Lower leg skin (tissue), 4 donors: ENCODE measurements at regions not wholly inside any gene's neighbourhood (a gene's known extent, or its start where the extent isn't known, plus 50 kb on each side); places are given as distances from the start of the nearest gene placed in this dataset.

ENCODE experiments used
- DNase-seq, 2 donors: peaks; one replicate each; pipeline ENCODE4 v3.0.0-alpha.2; 2019; ENCODE audit warnings: low spot score in 2 of 2
- H3K4me3 ChIP-seq: fragments of 200-600 bp; sonication (generic); 2 replicates; pipeline ENCODE4 v1.5.1; 2017; ENCODE audit warnings: mild to moderate bottlenecking, low read depth; ENCODE audit not compliant: poor library complexity, severe bottlenecking
- CTCF ChIP-seq, 3 donors: fragments of 450-650 bp; IDR thresholded peaks; one replicate each; pipeline ENCODE4 v1.5.1; 2016; ENCODE audit warnings: antibody characterized with exemption in 3 of 3, mild to moderate bottlenecking in 3 of 3, moderate library complexity in 2 of 3
- POLR2A ChIP-seq, 2 donors: fragments of 450-650 bp; IDR thresholded peaks; one replicate each; pipeline ENCODE4 v1.6.1; 2016 to 2017; ENCODE audit warnings: antibody characterized with exemption in 2 of 2, mild to moderate bottlenecking in 1 of 2, moderate library complexity in 1 of 2
- WGBS, 2 donors: methylation state at CpG; one replicate each; pipeline ENCODE4 v1.1.5; 2018; 5-methylcytosine and 5-hydroxymethylcytosine counted together
- intact Hi-C: fragments of 100-400 bp; cut with DNase I; formaldehyde crosslinking; loops from one replicate; pipeline ENCODE4 v1.15.0; 2023; ENCODE audit warnings: low total_unique reads

- DNase-seq, result no peak
- intact Hi-C loops, result no loop called here
- WGBS, 2 donors, result 37 to 38% methylated on average over 1 of the region's 1 CpG
- TF ChIP-seq POLR2A (IDR thresholded peaks at IDR 0.05) (no peak), CTCF (IDR thresholded peaks at IDR 0.05) (no peak)
- H3K4me3 ChIP-seq, result no peak overlapping the region
Measured at GRCh38 chr1:73623946-73624345, 574.0 kb downstream of the LRRIQ3 start.

- intact Hi-C loops, result no loop called here
- WGBS, 2 donors, result 95 to 97% methylated on average over 4 of the region's 4 CpGs
- DNase-seq, result peak in 1 of 2 donors; percentile 59
Measured at GRCh38 chr1:73617145-73617544, 580.8 kb downstream of the LRRIQ3 start.

DNA sequence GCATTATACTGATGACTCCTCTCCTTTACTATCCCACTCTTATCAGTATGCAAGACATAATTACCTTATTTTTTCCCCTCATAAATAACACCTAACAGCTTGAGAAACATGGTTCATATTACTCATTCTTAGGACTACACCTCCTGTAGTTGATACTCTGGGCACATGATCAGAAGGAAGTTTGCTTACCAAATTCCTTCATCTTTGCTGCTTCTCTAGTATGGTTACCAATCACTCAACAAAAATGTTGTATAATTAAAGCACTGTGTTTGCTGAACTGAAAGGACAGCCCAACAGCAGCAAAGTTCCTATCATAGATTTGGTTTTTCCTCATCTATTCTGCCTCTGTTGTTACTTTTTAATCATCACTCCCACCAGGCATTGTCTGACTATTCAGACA, 586.3 kb downstream of the LRRIQ3 start:
- TF ChIP-seq POLR2A (IDR thresholded peaks at IDR 0.05) (no peak), CTCF (IDR thresholded peaks at IDR 0.05) (no peak)
- no peak for DNase-seq
- H3K4me3 ChIP-seq, result no peak overlapping the region
- intact Hi-C loops, result no loop called here

More at GRCh38 chr1:73617145-73617544, 580.8 kb downstream of the LRRIQ3 start:
- no peak for TF ChIP-seq POLR2A (IDR thresholded peaks at IDR 0.05)
- no peak for TF ChIP-seq CTCF (IDR thresholded peaks at IDR 0.05)
- no peak overlapping the region for H3K4me3 ChIP-seq

- 41 to 42% methylated on average over 2 of the region's 2 CpGs for WGBS, 2 donors
- intact Hi-C loops, result no loop called here
- no peak for DNase-seq
- H3K4me3 ChIP-seq, result no peak overlapping the region
- no peak for TF ChIP-seq CTCF (IDR thresholded peaks at IDR 0.05)
- TF ChIP-seq POLR2A (IDR thresholded peaks at IDR 0.05), result no peak
Measured at GRCh38 chr1:73604739-73605138, 593.2 kb downstream of the LRRIQ3 start.

DNA sequence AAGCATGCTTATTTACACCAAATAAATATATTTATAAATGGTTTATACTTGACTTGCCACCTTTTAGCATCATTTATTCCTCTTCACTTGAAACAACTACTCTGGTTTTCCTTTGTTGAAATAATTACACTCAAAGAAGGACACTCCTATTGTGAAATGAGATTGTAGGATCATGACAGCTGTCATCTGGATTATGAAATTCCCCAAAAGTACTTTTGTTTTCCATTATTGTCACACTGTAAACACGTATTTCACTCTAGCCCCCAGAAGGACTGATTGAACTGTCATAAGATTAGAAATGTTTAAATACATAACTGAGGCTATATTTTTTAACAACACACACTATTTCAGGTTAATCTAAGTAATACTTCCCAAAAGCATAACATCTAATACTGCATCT, 593.8 kb downstream of the LRRIQ3 start:
- TF ChIP-seq CTCF (IDR thresholded peaks at IDR 0.05), result no peak
- TF ChIP-seq POLR2A (IDR thresholded peaks at IDR 0.05), result no peak
- no peak overlapping the region for H3K4me3 ChIP-seq
- no peak for DNase-seq
- WGBS, 2 donors, result 38 to 41% methylated on average over 1 of the region's 1 CpG
- intact Hi-C loops, result no loop called here

- intact Hi-C loops, result no loop called here
- no peak for DNase-seq
- WGBS, 2 donors, result 25 to 27% methylated on average over 4 of the region's 4 CpGs
- no peak for TF ChIP-seq CTCF (IDR thresholded peaks at IDR 0.05)
- no peak for TF ChIP-seq POLR2A (IDR thresholded peaks at IDR 0.05)
- H3K4me3 ChIP-seq, result no peak overlapping the region
Measured at GRCh38 chr1:73593804-73594203, 604.2 kb downstream of the LRRIQ3 start.
